Adrenal gland (tissue), 5 donors: ENCODE measurements at regions not wholly inside any gene's neighbourhood (a gene's known extent, or its start where the extent isn't known, plus 50 kb on each side); places are given as distances from the start of the nearest gene placed in this dataset.

Source experiments
- POLR2A ChIP-seq, 2 donors: fragments of 450-650 bp; IDR thresholded peaks; one replicate each; pipeline ENCODE4 v1.6.1; 2017; ENCODE audit warnings: antibody characterized with exemption in 2 of 2, mild to moderate bottlenecking in 2 of 2, moderate library complexity in 1 of 2
- TF ChIP-seq, protein P1 (sequence below), 6 experiments: fragments of 450-650 bp in 4 of 6; fragments of 200-600 bp in 2 of 6; sonication (generic) in 1 of 6; IDR thresholded peaks; 1 replicate in 5 of 6; 2 replicates in 1 of 6; pipeline versions ENCODE4 v1.5.1 to v1.8.0; 2016 to 2021; ENCODE audit warnings: antibody characterized with exemption in 6 of 6, mild to moderate bottlenecking in 2 of 6, moderate library complexity in 1 of 6
- donor health status: DM: no; HTN: no; CAD: no.

DNA sequence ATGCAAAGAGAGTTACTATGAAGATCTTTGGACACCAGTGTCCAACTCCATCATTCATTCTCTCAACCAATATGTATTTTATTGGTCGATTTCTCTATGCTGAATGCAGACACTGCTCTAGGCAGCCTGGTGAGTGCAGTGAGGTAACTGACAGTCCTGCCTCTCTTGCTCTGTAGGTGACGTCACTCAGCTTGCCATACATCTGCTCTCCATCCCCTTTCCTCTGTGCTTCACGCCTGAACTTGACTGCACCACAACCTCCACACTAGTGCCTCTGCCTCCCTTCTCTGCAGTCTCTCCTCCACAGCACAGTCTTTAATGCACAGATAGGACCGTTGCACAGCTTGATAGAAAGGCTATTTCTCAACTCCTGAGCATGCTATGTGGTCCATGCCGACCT, 344.9 kb upstream of the NOCT start:
- TF ChIP-seq, protein P1, sequence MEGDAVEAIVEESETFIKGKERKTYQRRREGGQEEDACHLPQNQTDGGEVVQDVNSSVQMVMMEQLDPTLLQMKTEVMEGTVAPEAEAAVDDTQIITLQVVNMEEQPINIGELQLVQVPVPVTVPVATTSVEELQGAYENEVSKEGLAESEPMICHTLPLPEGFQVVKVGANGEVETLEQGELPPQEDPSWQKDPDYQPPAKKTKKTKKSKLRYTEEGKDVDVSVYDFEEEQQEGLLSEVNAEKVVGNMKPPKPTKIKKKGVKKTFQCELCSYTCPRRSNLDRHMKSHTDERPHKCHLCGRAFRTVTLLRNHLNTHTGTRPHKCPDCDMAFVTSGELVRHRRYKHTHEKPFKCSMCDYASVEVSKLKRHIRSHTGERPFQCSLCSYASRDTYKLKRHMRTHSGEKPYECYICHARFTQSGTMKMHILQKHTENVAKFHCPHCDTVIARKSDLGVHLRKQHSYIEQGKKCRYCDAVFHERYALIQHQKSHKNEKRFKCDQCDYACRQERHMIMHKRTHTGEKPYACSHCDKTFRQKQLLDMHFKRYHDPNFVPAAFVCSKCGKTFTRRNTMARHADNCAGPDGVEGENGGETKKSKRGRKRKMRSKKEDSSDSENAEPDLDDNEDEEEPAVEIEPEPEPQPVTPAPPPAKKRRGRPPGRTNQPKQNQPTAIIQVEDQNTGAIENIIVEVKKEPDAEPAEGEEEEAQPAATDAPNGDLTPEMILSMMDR (IDR thresholded peaks at IDR 0.05) = no peak
- no peak for TF ChIP-seq POLR2A (IDR thresholded peaks at IDR 0.05)
